ENCODE measurements at regions not wholly inside any gene's neighbourhood (a gene's known extent, or its start where the extent isn't known, plus 50 kb on each side); places are given as distances from the start of the nearest gene placed in this dataset.

GRCh38 chr1:209256766-209257350 lies 326.7 kb upstream of the CAMK1G start:
- Histone ChIP-seq H3K9me3 (replicated peaks; ENCODE audit: low read length) (no peaks in the 10 kb centered on the region), H3K9ac (ENCODE audit: low read depth, low read length) (no peak overlapping the region), H3K27me3 (ENCODE audit: control insufficient read depth, insufficient read depth, low read length) (no peaks in the 10 kb centered on the region), H3K4me3 (ENCODE audit: low read length) (no peak overlapping the region), H3K4me2 (ENCODE audit: low read length) (no peak overlapping the region), H3K36me3 (ENCODE audit: insufficient read depth, low read length) (no peaks in the 10 kb centered on the region), H3K4me1 (ENCODE audit: control insufficient read depth, insufficient read depth, low read length) (no peaks in the 10 kb centered on the region)

DNA sequence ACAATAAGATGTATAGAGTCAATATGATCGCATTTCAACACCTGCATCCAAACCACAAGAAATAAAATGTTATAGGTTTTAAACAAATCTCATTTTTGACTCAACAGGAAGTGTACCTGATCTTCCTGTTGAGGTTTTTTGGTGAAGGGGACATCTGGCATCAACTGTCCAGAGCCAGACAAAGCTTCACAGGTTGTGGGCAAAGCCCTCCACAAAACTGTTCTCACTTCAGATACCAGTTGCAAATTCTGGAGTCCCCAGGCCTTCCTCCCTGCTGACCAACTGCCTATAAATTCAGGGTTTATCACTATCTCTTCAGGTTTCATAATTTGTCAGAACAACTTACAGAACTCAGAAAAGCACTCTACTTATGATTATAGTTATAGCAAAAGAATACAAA lies 326.1 kb upstream of the CAMK1G start:
- no peak overlapping the region for H3K4me3 ChIP-seq (ENCODE audit: low read length)
- no peak overlapping the region for H3K4me2 ChIP-seq (ENCODE audit: low read length)
- H3K36me3 ChIP-seq (ENCODE audit: insufficient read depth, low read length), result no peaks in the 10 kb centered on the region
- H3K9me3 ChIP-seq (replicated peaks; ENCODE audit: low read length), result no peaks in the 10 kb centered on the region
- no peaks in the 10 kb centered on the region for H3K4me1 ChIP-seq (ENCODE audit: control insufficient read depth, insufficient read depth, low read length)
- no peak overlapping the region for H3K9ac ChIP-seq (ENCODE audit: low read depth, low read length)
- no peaks in the 10 kb centered on the region for H3K27me3 ChIP-seq (ENCODE audit: control insufficient read depth, insufficient read depth, low read length)

- no peaks in the 10 kb centered on the region for H3K36me3 ChIP-seq (ENCODE audit: insufficient read depth, low read length)
- H3K4me2 ChIP-seq (ENCODE audit: low read length), result no peak overlapping the region
- H3K9ac ChIP-seq (ENCODE audit: low read depth, low read length), result no peak overlapping the region
These were observed 323.4 kb upstream of the CAMK1G start for GRCh38 chr1:209260136-209260535.

GRCh38 chr1:209262631-209263030 lies 320.9 kb upstream of the CAMK1G start:
- no peak overlapping the region for H3K4me3 ChIP-seq (ENCODE audit: low read length)
- no peak overlapping the region for H3K4me2 ChIP-seq (ENCODE audit: low read length)
- H3K4me1 ChIP-seq (ENCODE audit: control insufficient read depth, insufficient read depth, low read length), result no peaks in the 10 kb centered on the region
- no peak overlapping the region for H3K9ac ChIP-seq (ENCODE audit: low read depth, low read length)
- no peaks in the 10 kb centered on the region for H3K27me3 ChIP-seq (ENCODE audit: control insufficient read depth, insufficient read depth, low read length)
- no peaks in the 10 kb centered on the region for H3K9me3 ChIP-seq (replicated peaks; ENCODE audit: low read length)
- H3K36me3 ChIP-seq (ENCODE audit: insufficient read depth, low read length), result no peaks in the 10 kb centered on the region

More at GRCh38 chr1:209260136-209260535, 323.4 kb upstream of the CAMK1G start:
- H3K9me3 ChIP-seq (replicated peaks; ENCODE audit: low read length), result no peaks in the 10 kb centered on the region
- H3K27me3 ChIP-seq (ENCODE audit: control insufficient read depth, insufficient read depth, low read length), result no peaks in the 10 kb centered on the region
- no peaks in the 10 kb centered on the region for H3K4me1 ChIP-seq (ENCODE audit: control insufficient read depth, insufficient read depth, low read length)
- no peak overlapping the region for H3K4me3 ChIP-seq (ENCODE audit: low read length)

GRCh38 chr1:209265301-209265700 lies 318.2 kb upstream of the CAMK1G start:
- Histone ChIP-seq H3K27me3 (ENCODE audit: control insufficient read depth, insufficient read depth, low read length) (no peaks in the 10 kb centered on the region), H3K4me2 (ENCODE audit: low read length) (no peak overlapping the region), H3K4me3 (ENCODE audit: low read length) (no peak overlapping the region), H3K36me3 (ENCODE audit: insufficient read depth, low read length) (no peaks in the 10 kb centered on the region), H3K4me1 (ENCODE audit: control insufficient read depth, insufficient read depth, low read length) (no peaks in the 10 kb centered on the region), H3K9me3 (replicated peaks; ENCODE audit: low read length) (no peaks in the 10 kb centered on the region), H3K9ac (ENCODE audit: low read depth, low read length) (no peak overlapping the region)

DNA sequence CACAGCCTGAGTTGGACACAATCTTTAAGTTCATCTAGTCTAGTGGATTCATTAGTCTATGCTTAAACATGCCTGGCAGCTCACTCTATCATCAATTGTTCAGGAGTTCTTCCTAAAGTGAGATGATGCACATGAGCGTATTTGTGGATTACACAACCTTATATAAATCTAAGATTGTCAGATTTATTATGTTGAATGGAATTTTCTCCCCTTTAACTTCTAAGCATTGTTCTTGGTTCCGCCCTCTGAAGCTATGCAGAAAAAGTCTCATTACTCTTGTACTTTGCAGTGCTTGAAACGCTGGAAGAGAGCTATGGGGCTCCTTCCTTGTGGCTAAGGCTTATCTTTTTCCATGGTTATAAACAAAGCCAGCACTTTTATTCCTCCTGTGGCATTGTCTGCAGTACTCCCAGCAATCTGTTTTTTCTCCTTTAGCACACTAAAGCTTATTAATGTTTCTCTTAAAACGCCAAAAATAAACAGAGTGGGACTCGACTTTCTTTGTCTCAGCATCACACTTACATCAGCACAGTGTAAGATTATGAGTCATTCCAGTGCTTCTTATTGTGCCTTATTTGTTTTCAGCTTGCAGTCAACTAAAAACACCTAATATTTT lies 316.8 kb upstream of the CAMK1G start:
- H3K4me3 ChIP-seq (ENCODE audit: low read length), result no peak overlapping the region
- no peak overlapping the region for H3K9ac ChIP-seq (ENCODE audit: low read depth, low read length)
- H3K9me3 ChIP-seq (replicated peaks; ENCODE audit: low read length), result no peaks in the 10 kb centered on the region
- H3K27me3 ChIP-seq (ENCODE audit: control insufficient read depth, insufficient read depth, low read length), result no peaks in the 10 kb centered on the region
- no peaks in the 10 kb centered on the region for H3K36me3 ChIP-seq (ENCODE audit: insufficient read depth, low read length)
- H3K4me1 ChIP-seq (ENCODE audit: control insufficient read depth, insufficient read depth, low read length), result no peaks in the 10 kb centered on the region
- no peak overlapping the region for H3K4me2 ChIP-seq (ENCODE audit: low read length)

DNA sequence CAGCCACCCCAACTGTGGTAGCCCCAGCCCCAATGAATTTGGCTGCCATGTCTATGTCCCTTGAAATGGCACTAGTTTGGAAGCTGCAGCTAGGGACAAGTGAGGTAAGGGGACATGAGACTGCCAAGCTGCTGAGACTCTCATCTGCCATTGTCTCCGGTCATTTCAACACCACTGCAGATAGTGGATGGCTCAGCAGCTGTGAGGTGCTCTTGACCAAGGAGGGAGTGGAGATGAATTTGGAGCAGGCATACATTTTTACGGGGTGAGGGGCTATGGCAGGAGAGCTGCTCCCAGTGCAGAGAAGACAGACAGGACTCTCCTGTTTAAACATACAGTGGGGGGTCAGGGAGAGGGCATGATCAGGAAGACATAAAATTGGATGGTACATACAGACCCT lies 315.5 kb upstream of the CAMK1G start:
- H3K4me2 ChIP-seq (ENCODE audit: low read length), result no peak overlapping the region
- no peak overlapping the region for H3K9ac ChIP-seq (ENCODE audit: low read depth, low read length)
- H3K27me3 ChIP-seq (ENCODE audit: control insufficient read depth, insufficient read depth, low read length), result no peaks in the 10 kb centered on the region
- no peaks in the 10 kb centered on the region for H3K36me3 ChIP-seq (ENCODE audit: insufficient read depth, low read length)
- H3K4me1 ChIP-seq (ENCODE audit: control insufficient read depth, insufficient read depth, low read length), result no peaks in the 10 kb centered on the region
- H3K4me3 ChIP-seq (ENCODE audit: low read length), result no peak overlapping the region
- H3K9me3 ChIP-seq (replicated peaks; ENCODE audit: low read length), result no peaks in the 10 kb centered on the region

GRCh38 chr1:209268479-209268878 lies 315.0 kb upstream of the CAMK1G start:
- H3K4me1 ChIP-seq (ENCODE audit: control insufficient read depth, insufficient read depth, low read length), result no peaks in the 10 kb centered on the region
- H3K9me3 ChIP-seq (replicated peaks; ENCODE audit: low read length), result no peaks in the 10 kb centered on the region
- H3K36me3 ChIP-seq (ENCODE audit: insufficient read depth, low read length), result no peaks in the 10 kb centered on the region
- H3K4me3 ChIP-seq (ENCODE audit: low read length), result no peak overlapping the region
- no peak overlapping the region for H3K9ac ChIP-seq (ENCODE audit: low read depth, low read length)
- no peak overlapping the region for H3K4me2 ChIP-seq (ENCODE audit: low read length)
- H3K27me3 ChIP-seq (ENCODE audit: control insufficient read depth, insufficient read depth, low read length), result no peaks in the 10 kb centered on the region

DNA sequence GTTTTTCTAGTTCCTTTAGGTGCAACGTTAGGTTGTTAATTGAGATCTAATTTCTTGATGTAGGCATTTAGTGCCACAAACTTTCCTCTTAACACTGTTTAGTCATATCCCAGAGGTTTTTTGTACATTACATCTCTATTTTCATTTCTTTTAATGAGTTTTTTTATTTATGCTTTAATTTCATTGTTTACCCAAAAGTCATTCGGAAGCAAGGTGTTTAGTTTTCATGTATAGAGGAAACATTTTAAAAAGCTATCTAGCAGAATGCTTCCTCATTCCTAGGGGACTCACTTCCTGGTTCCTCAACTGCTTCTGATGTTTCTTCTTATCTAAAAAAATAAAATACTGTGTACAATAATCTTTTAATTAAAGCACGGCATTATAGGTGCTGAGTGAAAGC lies 307.2 kb upstream of the CAMK1G start:
- Histone ChIP-seq H3K4me3 (ENCODE audit: low read length) (no peak overlapping the region), H3K4me2 (ENCODE audit: low read length) (no peak overlapping the region), H3K27me3 (ENCODE audit: control insufficient read depth, insufficient read depth, low read length) (no peaks in the 10 kb centered on the region), H3K9ac (ENCODE audit: low read depth, low read length) (no peak overlapping the region), H3K36me3 (ENCODE audit: insufficient read depth, low read length) (no peaks in the 10 kb centered on the region), H3K9me3 (replicated peaks; ENCODE audit: low read length) (no peaks in the 10 kb centered on the region), H3K4me1 (ENCODE audit: control insufficient read depth, insufficient read depth, low read length) (no peaks in the 10 kb centered on the region)

DNA sequence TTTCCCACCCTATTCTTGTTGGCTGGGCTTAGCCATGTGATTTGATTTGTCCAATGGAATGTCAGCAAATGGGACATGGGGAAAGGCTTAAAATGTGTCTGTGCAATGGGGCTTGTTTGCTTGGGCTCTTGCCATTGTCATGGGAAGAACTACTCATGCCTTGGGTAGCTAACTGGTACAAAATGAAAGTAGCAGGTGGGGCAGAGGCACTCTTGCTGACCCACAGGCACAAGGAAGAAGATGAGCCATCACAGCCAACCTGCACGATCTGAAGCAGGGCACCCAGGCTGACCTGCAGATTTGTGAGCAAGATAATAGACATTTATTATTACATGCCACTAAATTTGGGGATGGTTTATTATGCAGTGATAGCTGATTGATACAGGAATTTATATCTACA lies 305.9 kb upstream of the CAMK1G start:
- Histone ChIP-seq H3K36me3 (ENCODE audit: insufficient read depth, low read length) (no peaks in the 10 kb centered on the region), H3K9me3 (replicated peaks; ENCODE audit: low read length) (no peaks in the 10 kb centered on the region), H3K4me3 (ENCODE audit: low read length) (no peak overlapping the region), H3K4me2 (ENCODE audit: low read length) (no peak overlapping the region), H3K27me3 (ENCODE audit: control insufficient read depth, insufficient read depth, low read length) (no peaks in the 10 kb centered on the region), H3K4me1 (ENCODE audit: control insufficient read depth, insufficient read depth, low read length) (no peaks in the 10 kb centered on the region), H3K9ac (ENCODE audit: low read depth, low read length) (no peak overlapping the region)

DNA sequence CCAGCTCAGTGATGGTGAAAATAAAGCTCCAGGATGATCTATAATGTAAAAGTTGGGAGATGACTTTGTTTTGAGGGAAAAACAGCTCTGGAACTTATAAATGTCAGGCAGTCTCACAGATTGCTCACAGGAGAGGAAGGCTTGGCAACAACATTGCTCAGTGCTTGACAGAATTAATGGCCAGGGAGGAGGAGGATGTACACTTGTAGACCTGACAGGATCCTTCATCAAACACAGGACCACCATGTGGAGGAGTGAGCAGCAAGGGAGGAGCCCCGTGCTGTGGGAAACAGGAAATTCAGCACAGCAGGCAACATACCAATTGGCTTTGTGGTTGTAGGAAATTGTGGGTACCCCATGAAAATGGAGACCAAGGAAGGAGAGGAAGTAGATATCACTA lies 291.8 kb upstream of the CAMK1G start:
- Histone ChIP-seq H3K27me3 (ENCODE audit: control insufficient read depth, insufficient read depth, low read length) (no peaks in the 10 kb centered on the region), H3K4me1 (ENCODE audit: control insufficient read depth, insufficient read depth, low read length) (no peaks in the 10 kb centered on the region), H3K4me3 (ENCODE audit: low read length) (no peak overlapping the region), H3K9ac (ENCODE audit: low read depth, low read length) (no peak overlapping the region), H3K9me3 (replicated peaks; ENCODE audit: low read length) (no peaks in the 10 kb centered on the region), H3K36me3 (ENCODE audit: insufficient read depth, low read length) (no peaks in the 10 kb centered on the region), H3K4me2 (ENCODE audit: low read length) (no peak overlapping the region)

GRCh38 chr1:209302779-209303568 lies 280.5 kb upstream of the CAMK1G start:
- Histone ChIP-seq H3K4me1 (ENCODE audit: control insufficient read depth, insufficient read depth, low read length) (no peaks in the 10 kb centered on the region), H3K4me2 (ENCODE audit: low read length) (no peak overlapping the region), H3K36me3 (ENCODE audit: insufficient read depth, low read length) (no peaks in the 10 kb centered on the region), H3K9ac (ENCODE audit: low read depth, low read length) (no peak overlapping the region), H3K27me3 (ENCODE audit: control insufficient read depth, insufficient read depth, low read length) (peaks cover 9% of the 10 kb centered on the region), H3K4me3 (ENCODE audit: low read length) (no peak overlapping the region), H3K9me3 (replicated peaks; ENCODE audit: low read length) (no peaks in the 10 kb centered on the region)
